ENCODE measurements at regions not wholly inside any gene's neighbourhood (a gene's known extent, or its start where the extent isn't known, plus 50 kb on each side); places are given as distances from the start of the nearest gene placed in this dataset.

DNA sequence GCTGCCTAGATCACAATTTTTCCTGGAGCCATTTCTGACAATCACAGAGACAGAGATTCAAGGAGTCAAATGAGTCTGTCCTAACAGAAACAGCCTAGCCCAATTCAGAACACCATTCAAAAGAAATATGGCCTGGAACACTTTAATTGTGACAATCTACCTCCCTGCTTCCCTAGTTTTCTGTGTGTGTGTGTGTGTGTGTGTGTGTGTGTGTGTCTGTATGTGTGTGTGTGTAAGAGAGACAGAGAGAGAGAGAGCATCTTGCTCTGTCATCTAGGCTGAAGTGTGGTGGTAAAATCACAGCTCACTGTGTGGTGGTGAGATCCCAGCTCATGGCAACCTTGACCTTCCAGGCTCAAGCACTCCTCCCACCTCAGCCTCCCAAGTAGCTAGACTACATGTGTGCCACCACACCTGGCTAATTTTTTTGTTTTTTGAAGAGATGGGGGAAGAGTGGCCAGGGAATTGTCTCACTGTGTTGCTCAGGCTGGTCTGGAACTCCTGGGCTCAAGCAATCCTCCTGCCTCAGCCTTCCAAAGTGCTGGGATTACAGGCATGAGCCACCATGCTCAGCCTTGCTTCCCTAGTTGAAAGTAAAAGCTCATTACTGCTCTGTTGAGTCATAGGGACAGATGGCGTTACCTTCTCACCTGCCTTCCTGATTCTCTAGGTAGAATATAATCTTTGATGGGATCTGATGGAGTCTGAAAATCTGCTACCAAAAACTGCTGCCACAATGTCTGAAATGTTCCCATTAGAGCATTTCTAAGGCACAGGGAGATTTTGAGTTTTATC is 89.6 kb upstream of the BEND6 start:
- TF ChIP-seq EZH2 (IDR thresholded peaks at IDR 0.05; ENCODE audit: low read length) (no peak), CTCF (optimal IDR thresholded peaks at IDR 0.05 in 1 of 3, IDR thresholded peaks at IDR 0.05 in 1 of 3, conservative IDR thresholded peaks at IDR 0.05 in 1 of 3; ENCODE audit: extremely low read depth in 1 of 3, insufficient read depth in 2 of 3, low read length in 3 of 3) (no peak)
